GM21381 (cell line): ENCODE measurements at regions not wholly inside any gene's neighbourhood (a gene's known extent, or its start where the extent isn't known, plus 50 kb on each side); places are given as distances from the start of the nearest gene placed in this dataset.

Experiments
- ATAC-seq: cut with Tn5 transposase; IDR thresholded peaks from one replicate; pipeline ENCODE4 v1.9.1; 2021; ENCODE audit warnings: mild to moderate bottlenecking, moderate library complexity; ENCODE audit not compliant: unreplicated experiment

- ATAC-seq: no peak
Observed at GRCh38 chr20:12264711-12265110, 347.0 kb downstream of the BTBD3 start.

GRCh38 chr20:12265662-12266061, 348.0 kb downstream of the BTBD3 start:
- ATAC-seq: no peak

GRCh38 chr20:12269579-12269978, 351.9 kb downstream of the BTBD3 start:
- ATAC-seq: no peak

GRCh38 chr20:12270863-12271262, 353.2 kb downstream of the BTBD3 start:
- no peak for ATAC-seq

- ATAC-seq: no peak
Observed at GRCh38 chr20:12276011-12276673, 358.4 kb downstream of the BTBD3 start.

GRCh38 chr20:12287575-12287974, 369.9 kb downstream of the BTBD3 start:
- no peak for ATAC-seq

GRCh38 chr20:12289465-12289864, 371.8 kb downstream of the BTBD3 start:
- no peak for ATAC-seq

- ATAC-seq: no peak
Observed at GRCh38 chr20:12291386-12291785, 373.7 kb downstream of the BTBD3 start.

GRCh38 chr20:12293900-12294299, 376.2 kb downstream of the BTBD3 start:
- ATAC-seq: no peak

- no peak for ATAC-seq
Observed at GRCh38 chr20:12294678-12295077, 377.0 kb downstream of the BTBD3 start.

- ATAC-seq: no peak
Observed at GRCh38 chr20:12305188-12305950, 387.7 kb downstream of the BTBD3 start.

GRCh38 chr20:12306107-12306506, 388.4 kb downstream of the BTBD3 start:
- ATAC-seq: no peak

GRCh38 chr20:12311094-12311865, 393.6 kb downstream of the BTBD3 start:
- ATAC-seq: no peak

- no peak for ATAC-seq
Observed at GRCh38 chr20:12315652-12316051, 398.0 kb downstream of the BTBD3 start.

- ATAC-seq: no peak
Observed at GRCh38 chr20:12316794-12317193, 399.1 kb downstream of the BTBD3 start.

GRCh38 chr20:12317433-12317832, 399.7 kb downstream of the BTBD3 start:
- ATAC-seq: no peak

- no peak for ATAC-seq
Observed at GRCh38 chr20:12318043-12318442, 400.4 kb downstream of the BTBD3 start.

GRCh38 chr20:12321736-12322135, 404.0 kb downstream of the BTBD3 start:
- no peak for ATAC-seq

GRCh38 chr20:12327205-12327604, 409.5 kb downstream of the BTBD3 start:
- ATAC-seq: no peak

GRCh38 chr20:12331236-12331635, 413.5 kb downstream of the BTBD3 start:
- no peak for ATAC-seq

- no peak for ATAC-seq
Observed at GRCh38 chr20:12337601-12338000, 419.9 kb downstream of the BTBD3 start.

- ATAC-seq: no peak
Observed at GRCh38 chr20:12345978-12346377, 428.3 kb downstream of the BTBD3 start.
